GM23338 (cell line): ENCODE measurements at regions not wholly inside any gene's neighbourhood (a gene's known extent, or its start where the extent isn't known, plus 50 kb on each side); places are given as distances from the start of the nearest gene placed in this dataset.

Source experiments
- CREB1 ChIP-seq: fragments of 250-450 bp; sonication (Bioruptor Pico); IDR thresholded peaks from 2 replicates; pipeline ENCODE4 v1.5.0; 2020; ENCODE audit warnings: low read depth, mild to moderate bottlenecking, moderate library complexity
- ETS1 ChIP-seq: IDR thresholded peaks from 2 replicates; pipeline ENCODE4 v1.6.1; 2016; ENCODE audit warnings: antibody characterized with exemption
- EZH2 ChIP-seq: fragments of 200-600 bp; sonication (generic); IDR thresholded peaks from one replicate; pipeline ENCODE4 v1.8.0; 2017; ENCODE audit warnings: antibody characterized with exemption, mild to moderate bottlenecking, low read depth; ENCODE audit not compliant: unreplicated experiment
- EZH2phosphoT487 ChIP-seq: fragments of 200-600 bp; sonication (generic); IDR thresholded peaks from one replicate; pipeline ENCODE4 v1.8.1; 2018; ENCODE audit warnings: antibody characterized with exemption; ENCODE audit not compliant: unreplicated experiment
- JUNB ChIP-seq: IDR thresholded peaks from one replicate; pipeline ENCODE4 v1.6.1; 2016; ENCODE audit warnings: antibody characterized with exemption; ENCODE audit not compliant: unreplicated experiment
- POLR2AphosphoS5 ChIP-seq: IDR thresholded peaks from 2 replicates; pipeline ENCODE4 v1.6.1; 2016; ENCODE audit warnings: antibody characterized with exemption, low read depth
- STAT1 ChIP-seq: IDR thresholded peaks from one replicate; pipeline ENCODE4 v1.6.1; 2016; ENCODE audit warnings: antibody characterized with exemption; ENCODE audit not compliant: unreplicated experiment
- ZNF114 ChIP-seq: fragments of 250-450 bp; sonication (Bioruptor Pico); IDR thresholded peaks from 2 replicates; pipeline ENCODE4 v1.5.0; 2020; ENCODE audit warnings: mild to moderate bottlenecking, moderate library complexity
- ZNF331 ChIP-seq: fragments of 250-450 bp; sonication (Bioruptor Pico); IDR thresholded peaks from 2 replicates; pipeline ENCODE4 v1.5.0; 2020; ENCODE audit warnings: low read depth, mild to moderate bottlenecking, moderate library complexity
- TF ChIP-seq, protein P1 (sequence below), 2 experiments: fragments of 200-600 bp in 1 of 2; sonication (generic) in 1 of 2; conservative IDR thresholded peaks; 2 replicates each; pipeline versions ENCODE4 v1.5.1 to v1.6.1; 2016 to 2017; ENCODE audit warnings: antibody characterized with exemption in 2 of 2, low read depth in 2 of 2, mild to moderate bottlenecking in 2 of 2, moderate library complexity in 1 of 2
- TF ChIP-seq, protein P2 (sequence below): IDR thresholded peaks from one replicate; pipeline ENCODE4 v1.6.1; 2018; ENCODE audit warnings: antibody characterized with exemption; ENCODE audit not compliant: unreplicated experiment
- TF ChIP-seq, protein P3 (sequence below): fragments of 250-450 bp; sonication (Bioruptor Pico); IDR thresholded peaks from 2 replicates; pipeline ENCODE4 v1.5.0; 2020; ENCODE audit warnings: mild to moderate bottlenecking, moderate library complexity

GRCh38 chr12:119936705-119937311, 52.2 kb upstream of the BICDL1 start:
- no peak for TF ChIP-seq EZH2phosphoT487
- no peak for TF ChIP-seq JUNB
- TF ChIP-seq, protein P1, sequence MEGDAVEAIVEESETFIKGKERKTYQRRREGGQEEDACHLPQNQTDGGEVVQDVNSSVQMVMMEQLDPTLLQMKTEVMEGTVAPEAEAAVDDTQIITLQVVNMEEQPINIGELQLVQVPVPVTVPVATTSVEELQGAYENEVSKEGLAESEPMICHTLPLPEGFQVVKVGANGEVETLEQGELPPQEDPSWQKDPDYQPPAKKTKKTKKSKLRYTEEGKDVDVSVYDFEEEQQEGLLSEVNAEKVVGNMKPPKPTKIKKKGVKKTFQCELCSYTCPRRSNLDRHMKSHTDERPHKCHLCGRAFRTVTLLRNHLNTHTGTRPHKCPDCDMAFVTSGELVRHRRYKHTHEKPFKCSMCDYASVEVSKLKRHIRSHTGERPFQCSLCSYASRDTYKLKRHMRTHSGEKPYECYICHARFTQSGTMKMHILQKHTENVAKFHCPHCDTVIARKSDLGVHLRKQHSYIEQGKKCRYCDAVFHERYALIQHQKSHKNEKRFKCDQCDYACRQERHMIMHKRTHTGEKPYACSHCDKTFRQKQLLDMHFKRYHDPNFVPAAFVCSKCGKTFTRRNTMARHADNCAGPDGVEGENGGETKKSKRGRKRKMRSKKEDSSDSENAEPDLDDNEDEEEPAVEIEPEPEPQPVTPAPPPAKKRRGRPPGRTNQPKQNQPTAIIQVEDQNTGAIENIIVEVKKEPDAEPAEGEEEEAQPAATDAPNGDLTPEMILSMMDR (conservative IDR thresholded peaks at IDR 0.05; ENCODE audit: low read depth in 2 of 2) = no peak
- TF ChIP-seq EZH2 = no peak
- no peak for TF ChIP-seq POLR2AphosphoS5
- TF ChIP-seq, protein P2, sequence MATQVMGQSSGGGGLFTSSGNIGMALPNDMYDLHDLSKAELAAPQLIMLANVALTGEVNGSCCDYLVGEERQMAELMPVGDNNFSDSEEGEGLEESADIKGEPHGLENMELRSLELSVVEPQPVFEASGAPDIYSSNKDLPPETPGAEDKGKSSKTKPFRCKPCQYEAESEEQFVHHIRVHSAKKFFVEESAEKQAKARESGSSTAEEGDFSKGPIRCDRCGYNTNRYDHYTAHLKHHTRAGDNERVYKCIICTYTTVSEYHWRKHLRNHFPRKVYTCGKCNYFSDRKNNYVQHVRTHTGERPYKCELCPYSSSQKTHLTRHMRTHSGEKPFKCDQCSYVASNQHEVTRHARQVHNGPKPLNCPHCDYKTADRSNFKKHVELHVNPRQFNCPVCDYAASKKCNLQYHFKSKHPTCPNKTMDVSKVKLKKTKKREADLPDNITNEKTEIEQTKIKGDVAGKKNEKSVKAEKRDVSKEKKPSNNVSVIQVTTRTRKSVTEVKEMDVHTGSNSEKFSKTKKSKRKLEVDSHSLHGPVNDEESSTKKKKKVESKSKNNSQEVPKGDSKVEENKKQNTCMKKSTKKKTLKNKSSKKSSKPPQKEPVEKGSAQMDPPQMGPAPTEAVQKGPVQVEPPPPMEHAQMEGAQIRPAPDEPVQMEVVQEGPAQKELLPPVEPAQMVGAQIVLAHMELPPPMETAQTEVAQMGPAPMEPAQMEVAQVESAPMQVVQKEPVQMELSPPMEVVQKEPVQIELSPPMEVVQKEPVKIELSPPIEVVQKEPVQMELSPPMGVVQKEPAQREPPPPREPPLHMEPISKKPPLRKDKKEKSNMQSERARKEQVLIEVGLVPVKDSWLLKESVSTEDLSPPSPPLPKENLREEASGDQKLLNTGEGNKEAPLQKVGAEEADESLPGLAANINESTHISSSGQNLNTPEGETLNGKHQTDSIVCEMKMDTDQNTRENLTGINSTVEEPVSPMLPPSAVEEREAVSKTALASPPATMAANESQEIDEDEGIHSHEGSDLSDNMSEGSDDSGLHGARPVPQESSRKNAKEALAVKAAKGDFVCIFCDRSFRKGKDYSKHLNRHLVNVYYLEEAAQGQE = no peak
- no peak for TF ChIP-seq ETS1
- TF ChIP-seq CREB1 (CRISPR knock-in tag) = no peak
- TF ChIP-seq, protein P3, sequence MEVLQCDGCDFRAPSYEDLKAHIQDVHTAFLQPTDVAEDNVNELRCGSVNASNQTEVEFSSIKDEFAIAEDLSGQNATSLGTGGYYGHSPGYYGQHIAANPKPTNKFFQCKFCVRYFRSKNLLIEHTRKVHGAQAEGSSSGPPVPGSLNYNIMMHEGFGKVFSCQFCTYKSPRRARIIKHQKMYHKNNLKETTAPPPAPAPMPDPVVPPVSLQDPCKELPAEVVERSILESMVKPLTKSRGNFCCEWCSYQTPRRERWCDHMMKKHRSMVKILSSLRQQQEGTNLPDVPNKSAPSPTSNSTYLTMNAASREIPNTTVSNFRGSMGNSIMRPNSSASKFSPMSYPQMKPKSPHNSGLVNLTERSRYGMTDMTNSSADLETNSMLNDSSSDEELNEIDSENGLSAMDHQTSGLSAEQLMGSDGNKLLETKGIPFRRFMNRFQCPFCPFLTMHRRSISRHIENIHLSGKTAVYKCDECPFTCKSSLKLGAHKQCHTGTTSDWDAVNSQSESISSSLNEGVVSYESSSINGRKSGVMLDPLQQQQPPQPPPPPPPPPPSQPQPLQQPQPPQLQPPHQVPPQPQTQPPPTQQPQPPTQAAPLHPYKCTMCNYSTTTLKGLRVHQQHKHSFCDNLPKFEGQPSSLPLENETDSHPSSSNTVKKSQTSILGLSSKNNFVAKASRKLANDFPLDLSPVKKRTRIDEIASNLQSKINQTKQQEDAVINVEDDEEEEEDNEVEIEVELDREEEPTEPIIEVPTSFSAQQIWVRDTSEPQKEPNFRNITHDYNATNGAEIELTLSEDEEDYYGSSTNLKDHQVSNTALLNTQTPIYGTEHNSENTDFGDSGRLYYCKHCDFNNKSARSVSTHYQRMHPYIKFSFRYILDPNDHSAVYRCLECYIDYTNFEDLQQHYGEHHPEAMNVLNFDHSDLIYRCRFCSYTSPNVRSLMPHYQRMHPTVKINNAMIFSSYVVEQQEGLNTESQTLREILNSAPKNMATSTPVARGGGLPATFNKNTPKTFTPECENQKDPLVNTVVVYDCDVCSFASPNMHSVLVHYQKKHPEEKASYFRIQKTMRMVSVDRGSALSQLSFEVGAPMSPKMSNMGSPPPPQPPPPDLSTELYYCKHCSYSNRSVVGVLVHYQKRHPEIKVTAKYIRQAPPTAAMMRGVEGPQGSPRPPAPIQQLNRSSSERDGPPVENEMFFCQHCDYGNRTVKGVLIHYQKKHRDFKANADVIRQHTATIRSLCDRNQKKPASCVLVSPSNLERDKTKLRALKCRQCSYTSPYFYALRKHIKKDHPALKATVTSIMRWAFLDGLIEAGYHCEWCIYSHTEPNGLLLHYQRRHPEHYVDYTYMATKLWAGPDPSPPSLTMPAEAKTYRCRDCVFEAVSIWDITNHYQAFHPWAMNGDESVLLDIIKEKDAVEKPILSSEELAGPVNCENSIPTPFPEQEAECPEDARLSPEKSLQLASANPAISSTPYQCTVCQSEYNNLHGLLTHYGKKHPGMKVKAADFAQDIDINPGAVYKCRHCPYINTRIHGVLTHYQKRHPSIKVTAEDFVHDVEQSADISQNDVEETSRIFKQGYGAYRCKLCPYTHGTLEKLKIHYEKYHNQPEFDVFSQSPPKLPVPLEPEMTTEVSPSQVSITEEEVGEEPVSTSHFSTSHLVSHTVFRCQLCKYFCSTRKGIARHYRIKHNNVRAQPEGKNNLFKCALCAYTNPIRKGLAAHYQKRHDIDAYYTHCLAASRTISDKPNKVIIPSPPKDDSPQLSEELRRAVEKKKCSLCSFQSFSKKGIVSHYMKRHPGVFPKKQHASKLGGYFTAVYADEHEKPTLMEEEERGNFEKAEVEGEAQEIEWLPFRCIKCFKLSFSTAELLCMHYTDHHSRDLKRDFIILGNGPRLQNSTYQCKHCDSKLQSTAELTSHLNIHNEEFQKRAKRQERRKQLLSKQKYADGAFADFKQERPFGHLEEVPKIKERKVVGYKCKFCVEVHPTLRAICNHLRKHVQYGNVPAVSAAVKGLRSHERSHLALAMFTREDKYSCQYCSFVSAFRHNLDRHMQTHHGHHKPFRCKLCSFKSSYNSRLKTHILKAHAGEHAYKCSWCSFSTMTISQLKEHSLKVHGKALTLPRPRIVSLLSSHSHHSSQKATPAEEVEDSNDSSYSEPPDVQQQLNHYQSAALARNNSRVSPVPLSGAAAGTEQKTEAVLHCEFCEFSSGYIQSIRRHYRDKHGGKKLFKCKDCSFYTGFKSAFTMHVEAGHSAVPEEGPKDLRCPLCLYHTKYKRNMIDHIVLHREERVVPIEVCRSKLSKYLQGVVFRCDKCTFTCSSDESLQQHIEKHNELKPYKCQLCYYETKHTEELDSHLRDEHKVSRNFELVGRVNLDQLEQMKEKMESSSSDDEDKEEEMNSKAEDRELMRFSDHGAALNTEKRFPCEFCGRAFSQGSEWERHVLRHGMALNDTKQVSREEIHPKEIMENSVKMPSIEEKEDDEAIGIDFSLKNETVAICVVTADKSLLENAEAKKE (CRISPR knock-in tag) = no peak
- no peak for TF ChIP-seq STAT1
- no peak for TF ChIP-seq ZNF114
- TF ChIP-seq ZNF331 = no peak
